KMS-11 (cell line): ENCODE measurements at regions not wholly inside any gene's neighbourhood (a gene's known extent, or its start where the extent isn't known, plus 50 kb on each side); places are given as distances from the start of the nearest gene placed in this dataset.

Experiments used
- H2AFZ ChIP-seq: fragments of 200-600 bp; sonication (generic); 2 replicates; pipeline ENCODE4 v1.6.1; 2016; ENCODE audit warnings: antibody characterized with exemption, mixed run types, low read depth
- H3K27ac ChIP-seq: fragments of 200-600 bp; sonication (generic); 2 replicates; pipeline ENCODE4 v1.6.1; 2016; ENCODE audit warnings: mild to moderate bottlenecking, mixed run types
- H3K27me3 ChIP-seq: fragments of 200-600 bp; sonication (generic); 2 replicates; pipeline ENCODE4 v1.6.1; 2017; ENCODE audit warnings: mild to moderate bottlenecking, low read depth, mixed run types, moderate library complexity; ENCODE audit not compliant: insufficient read depth
- H3K36me3 ChIP-seq: fragments of 200-600 bp; sonication (generic); 2 replicates; pipeline ENCODE4 v1.6.1; 2017; ENCODE audit warnings: mild to moderate bottlenecking, mixed run types; ENCODE audit not compliant: insufficient read depth
- H3K4me1 ChIP-seq: fragments of 200-600 bp; sonication (generic); 2 replicates; pipeline ENCODE4 v1.6.1; 2016; ENCODE audit warnings: mild to moderate bottlenecking, low read depth, mixed run types; ENCODE audit not compliant: poor library complexity, severe bottlenecking
- H3K4me2 ChIP-seq: fragments of 200-600 bp; sonication (generic); 2 replicates; pipeline ENCODE4 v1.7.0; 2016; ENCODE audit warnings: mild to moderate bottlenecking, mixed run types
- H3K4me3 ChIP-seq: fragments of 200-600 bp; sonication (generic); IDR thresholded peaks from 2 replicates; pipeline ENCODE4 v1.6.1; 2017; ENCODE audit warnings: low read depth, low read length, mixed read lengths; ENCODE audit not compliant: insufficient read depth
- H3K79me2 ChIP-seq: fragments of 200-600 bp; sonication (generic); 2 replicates; pipeline ENCODE4 v1.6.1; 2016; ENCODE audit warnings: low read depth, mixed run types; ENCODE audit not compliant: insufficient read depth
- H3K9ac ChIP-seq: fragments of 200-600 bp; sonication (generic); 2 replicates; pipeline ENCODE4 v1.6.1; 2016; ENCODE audit warnings: mild to moderate bottlenecking, mixed run types
- H4K20me1 ChIP-seq: fragments of 200-600 bp; sonication (generic); 2 replicates; pipeline ENCODE4 v1.6.1; 2016; ENCODE audit warnings: mild to moderate bottlenecking, mixed run types; ENCODE audit not compliant: insufficient read depth
- TF ChIP-seq, protein P1 (sequence below): fragments of 200-600 bp; sonication (generic); conservative IDR thresholded peaks from 2 replicates; pipeline ENCODE4 v1.6.1; 2017; ENCODE audit warnings: low read depth, mild to moderate bottlenecking, antibody characterized with exemption, low read length, moderate library complexity, mixed read lengths

DNA sequence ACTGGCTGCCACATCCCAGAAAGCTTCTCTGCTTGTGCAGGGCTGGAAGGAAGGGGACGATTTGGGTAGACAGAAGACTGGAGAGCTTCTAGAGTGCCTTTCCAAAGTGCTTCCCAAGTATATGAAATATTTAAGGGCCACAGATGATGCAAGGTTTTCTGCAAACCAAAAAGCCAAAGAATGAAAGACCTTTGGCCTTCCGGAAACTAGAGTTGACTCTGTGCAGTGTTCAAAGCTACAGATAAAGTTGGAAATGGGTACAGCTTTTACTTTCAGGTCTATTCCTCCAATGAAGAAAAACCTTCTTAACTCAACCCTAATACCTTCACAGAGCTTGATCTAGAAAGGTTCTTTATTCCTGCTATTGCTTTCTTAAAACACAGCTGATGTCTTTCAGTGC is 253.0 kb upstream of the KLHL29 start:
- H4K20me1 ChIP-seq: no peaks in the 10 kb centered on the region
- H3K4me3 ChIP-seq: no peak overlapping the region
- no peaks in the 10 kb centered on the region for H3K4me1 ChIP-seq
- no peak overlapping the region for H2AFZ ChIP-seq
- no peaks in the 10 kb centered on the region for H3K79me2 ChIP-seq
- H3K9ac ChIP-seq: no peak overlapping the region
- no peaks in the 10 kb centered on the region for H3K36me3 ChIP-seq
- H3K4me2 ChIP-seq: no peak overlapping the region
- no peaks in the 10 kb centered on the region for H3K27me3 ChIP-seq
- TF ChIP-seq, protein P1, sequence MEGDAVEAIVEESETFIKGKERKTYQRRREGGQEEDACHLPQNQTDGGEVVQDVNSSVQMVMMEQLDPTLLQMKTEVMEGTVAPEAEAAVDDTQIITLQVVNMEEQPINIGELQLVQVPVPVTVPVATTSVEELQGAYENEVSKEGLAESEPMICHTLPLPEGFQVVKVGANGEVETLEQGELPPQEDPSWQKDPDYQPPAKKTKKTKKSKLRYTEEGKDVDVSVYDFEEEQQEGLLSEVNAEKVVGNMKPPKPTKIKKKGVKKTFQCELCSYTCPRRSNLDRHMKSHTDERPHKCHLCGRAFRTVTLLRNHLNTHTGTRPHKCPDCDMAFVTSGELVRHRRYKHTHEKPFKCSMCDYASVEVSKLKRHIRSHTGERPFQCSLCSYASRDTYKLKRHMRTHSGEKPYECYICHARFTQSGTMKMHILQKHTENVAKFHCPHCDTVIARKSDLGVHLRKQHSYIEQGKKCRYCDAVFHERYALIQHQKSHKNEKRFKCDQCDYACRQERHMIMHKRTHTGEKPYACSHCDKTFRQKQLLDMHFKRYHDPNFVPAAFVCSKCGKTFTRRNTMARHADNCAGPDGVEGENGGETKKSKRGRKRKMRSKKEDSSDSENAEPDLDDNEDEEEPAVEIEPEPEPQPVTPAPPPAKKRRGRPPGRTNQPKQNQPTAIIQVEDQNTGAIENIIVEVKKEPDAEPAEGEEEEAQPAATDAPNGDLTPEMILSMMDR: no peak
- H3K27ac ChIP-seq: no peak overlapping the region

GRCh38 chr2:23132823-23133595 is 252.0 kb upstream of the KLHL29 start:
- no peak overlapping the region for H3K4me3 ChIP-seq
- H3K36me3 ChIP-seq: no peaks in the 10 kb centered on the region
- H3K27me3 ChIP-seq: no peaks in the 10 kb centered on the region
- no peak overlapping the region for H3K4me2 ChIP-seq
- H3K4me1 ChIP-seq: no peaks in the 10 kb centered on the region
- no peaks in the 10 kb centered on the region for H4K20me1 ChIP-seq
- H2AFZ ChIP-seq: no peak overlapping the region
- TF ChIP-seq, protein P1: no peak
- H3K9ac ChIP-seq: no peak overlapping the region
- H3K79me2 ChIP-seq: no peaks in the 10 kb centered on the region
- H3K27ac ChIP-seq: no peak overlapping the region

GRCh38 chr2:23134726-23135125 is 250.3 kb upstream of the KLHL29 start:
- no peaks in the 10 kb centered on the region for H3K79me2 ChIP-seq
- H3K27me3 ChIP-seq: no peaks in the 10 kb centered on the region
- no peaks in the 10 kb centered on the region for H4K20me1 ChIP-seq
- H3K27ac ChIP-seq: no peak overlapping the region
- H2AFZ ChIP-seq: no peak overlapping the region
- no peaks in the 10 kb centered on the region for H3K36me3 ChIP-seq
- H3K4me1 ChIP-seq: no peaks in the 10 kb centered on the region
- H3K4me2 ChIP-seq: no peak overlapping the region
- TF ChIP-seq, protein P1: no peak
- no peak overlapping the region for H3K4me3 ChIP-seq
- H3K9ac ChIP-seq: no peak overlapping the region

GRCh38 chr2:23135481-23136100 is 249.4 kb upstream of the KLHL29 start:
- TF ChIP-seq, protein P1: no peak
- no peak overlapping the region for H3K4me2 ChIP-seq
- no peaks in the 10 kb centered on the region for H3K79me2 ChIP-seq
- H4K20me1 ChIP-seq: no peaks in the 10 kb centered on the region
- no peaks in the 10 kb centered on the region for H3K27me3 ChIP-seq
- no peak overlapping the region for H3K4me3 ChIP-seq
- no peak overlapping the region for H2AFZ ChIP-seq
- H3K4me1 ChIP-seq: no peaks in the 10 kb centered on the region
- no peak overlapping the region for H3K9ac ChIP-seq
- H3K27ac ChIP-seq: no peak overlapping the region
- no peaks in the 10 kb centered on the region for H3K36me3 ChIP-seq
